Neuronal stem cell (in vitro differentiated cells): ENCODE measurements at regions not wholly inside any gene's neighbourhood (a gene's known extent, or its start where the extent isn't known, plus 50 kb on each side); places are given as distances from the start of the nearest gene placed in this dataset.

ENCODE experiments used
- DNase-seq: peaks from one replicate; pipeline ENCODE4 v3.0.0-alpha.2; 2013; ENCODE audit warnings: low spot score
- H2AFZ ChIP-seq: one replicate; pipeline ENCODE4 v1.6.1; 2013; ENCODE audit warnings: mild to moderate bottlenecking, low read length, inconsistent platforms
- H2AK5ac ChIP-seq: 2 replicates; pipeline ENCODE4 v1.6.1; 2013; ENCODE audit warnings: low read depth, mild to moderate bottlenecking, inconsistent platforms, low read length, moderate library complexity, mixed read lengths
- H2BK120ac ChIP-seq: 2 replicates; pipeline ENCODE4 v1.6.1; 2013; ENCODE audit warnings: low read depth, mild to moderate bottlenecking, inconsistent platforms, low read length, moderate library complexity, mixed read lengths
- H2BK12ac ChIP-seq: one replicate; pipeline ENCODE4 v1.6.1; 2013; ENCODE audit warnings: low read length, inconsistent platforms
- H2BK15ac ChIP-seq: 2 replicates; pipeline ENCODE4 v1.6.1; 2013; ENCODE audit warnings: mild to moderate bottlenecking, low read length, inconsistent platforms, mixed read lengths
- H2BK5ac ChIP-seq: one replicate; pipeline ENCODE4 v1.6.1; 2013; ENCODE audit warnings: inconsistent platforms, mild to moderate bottlenecking, low read length, moderate library complexity
- H3K14ac ChIP-seq: one replicate; pipeline ENCODE4 v1.6.1; 2013; ENCODE audit warnings: low read length, inconsistent platforms
- H3K18ac ChIP-seq: 2 replicates; pipeline ENCODE4 v1.6.1; 2013; ENCODE audit warnings: low read length, inconsistent platforms
- H3K23ac ChIP-seq: 2 replicates; pipeline ENCODE4 v1.6.1; 2013; ENCODE audit warnings: low read depth, mild to moderate bottlenecking, mixed read lengths, low read length, inconsistent platforms; ENCODE audit not compliant: poor library complexity
- H3K27ac ChIP-seq: replicated peaks from 3 replicates; pipeline ENCODE4 v1.5.1; 2013; ENCODE audit warnings: low read length, inconsistent platforms
- H3K27me3 ChIP-seq, 3 experiments: 2 replicates each; pipeline ENCODE4 v1.6.1; 2013; ENCODE audit warnings: low read length in 3 of 3, mild to moderate bottlenecking in 2 of 3, inconsistent platforms in 1 of 3, low read depth in 1 of 3, mixed read lengths in 1 of 3, moderate library complexity in 1 of 3; ENCODE audit not compliant: control insufficient read depth in 3 of 3, insufficient read depth in 3 of 3
- H3K36me3 ChIP-seq, 2 donors: replicated peaks in 1 of 2; 2 replicates each; pipeline ENCODE4 v1.6.1; 2013; ENCODE audit warnings: low read length in 2 of 2; ENCODE audit not compliant: control insufficient read depth in 2 of 2, insufficient read depth in 2 of 2
- H3K4ac ChIP-seq: 2 replicates; pipeline ENCODE4 v1.6.1; 2013; ENCODE audit warnings: inconsistent platforms, mild to moderate bottlenecking, low read length, moderate library complexity
- H3K4me1 ChIP-seq, 2 donors: 1 replicate in 1 of 2; 2 replicates in 1 of 2; pipeline ENCODE4 v1.6.1; 2013; ENCODE audit warnings: low read length in 2 of 2, low read depth in 1 of 2; ENCODE audit not compliant: control insufficient read depth in 2 of 2, insufficient read depth in 1 of 2
- H3K4me2 ChIP-seq: one replicate; pipeline ENCODE4 v1.6.1; 2013; ENCODE audit warnings: mild to moderate bottlenecking, low read length, inconsistent platforms; ENCODE audit not compliant: insufficient read depth, poor library complexity, severe bottlenecking
- H3K4me3 ChIP-seq, 2 donors: 2 replicates each; pipeline ENCODE4 v1.5.1; 2013; ENCODE audit warnings: low read length in 2 of 2, mild to moderate bottlenecking in 2 of 2, inconsistent platforms in 1 of 2, moderate library complexity in 1 of 2
- H3K79me1 ChIP-seq: one replicate; pipeline ENCODE4 v1.6.1; 2013; ENCODE audit warnings: low read depth, mild to moderate bottlenecking, inconsistent platforms, low read length, moderate library complexity
- H3K9ac ChIP-seq: one replicate; pipeline ENCODE4 v1.6.1; 2013; ENCODE audit warnings: mild to moderate bottlenecking, low read depth, low read length, inconsistent platforms; ENCODE audit not compliant: poor library complexity
- H3K9me3 ChIP-seq, 2 donors: replicated peaks in 1 of 2; 2 replicates each; pipeline versions ENCODE3 to v1.6.1; 2013; ENCODE audit warnings: low read length in 2 of 2, mild to moderate bottlenecking in 2 of 2, inconsistent platforms in 1 of 2, low read depth in 1 of 2, mixed read lengths in 1 of 2, moderate library complexity in 1 of 2; ENCODE audit not compliant: control insufficient read depth in 2 of 2, insufficient read depth in 1 of 2
- H4K8ac ChIP-seq: one replicate; pipeline ENCODE4 v1.6.1; 2013; ENCODE audit warnings: low read depth, mild to moderate bottlenecking, inconsistent platforms, low read length, moderate library complexity
- H4K91ac ChIP-seq: one replicate; pipeline ENCODE4 v1.6.1; 2013; ENCODE audit warnings: low read length, low read depth, mild to moderate bottlenecking, inconsistent platforms; ENCODE audit not compliant: poor library complexity
- WGBS, 2 donors: extraction: QIAGEN DNeasy Blood & Tissue Kit; methylation state at CpG; one replicate each; pipeline ENCODE4 v1.1.7; 2013; ENCODE audit warnings: missing lambda C conversion rate in 2 of 2, mixed read lengths in 1 of 2; ENCODE audit not compliant: insufficient read length in 2 of 2, insufficient replicate concordance in 1 of 2; ENCODE audit errors: extremely low coverage in 2 of 2; 5-methylcytosine and 5-hydroxymethylcytosine counted together

- H4K91ac ChIP-seq = no peak overlapping the region
- no peak overlapping the region for H2AFZ ChIP-seq
- H3K4me3 ChIP-seq = no peak overlapping the region
- no peaks in the 10 kb centered on the region for H3K36me3 ChIP-seq
- H2BK5ac ChIP-seq = no peak overlapping the region
- no peak overlapping the region for H2BK120ac ChIP-seq
- H3K4ac ChIP-seq = no peak overlapping the region
- H3K9me3 ChIP-seq = no peaks in the 10 kb centered on the region
- no peaks in the 10 kb centered on the region for H3K79me1 ChIP-seq
- H3K4me2 ChIP-seq = no peak overlapping the region
- no peak overlapping the region for H3K9ac ChIP-seq
- H2AK5ac ChIP-seq = no peak overlapping the region
- H3K27ac ChIP-seq = no peak overlapping the region
- DNase-seq = no peak
- no peak overlapping the region for H3K18ac ChIP-seq
- no peak overlapping the region for H4K8ac ChIP-seq
- H2BK12ac ChIP-seq = no peak overlapping the region
- H2BK15ac ChIP-seq = no peak overlapping the region
- H3K23ac ChIP-seq = no peak overlapping the region
- H3K14ac ChIP-seq = no peak overlapping the region
- no peaks in the 10 kb centered on the region for H3K4me1 ChIP-seq
- no peaks in the 10 kb centered on the region for H3K27me3 ChIP-seq
Measured at GRCh38 chr7:109734601-109735000, 1164.9 kb downstream of the DNAJB9 start.

- Histone ChIP-seq H2BK5ac (no peak overlapping the region), H3K9me3 (no peaks in the 10 kb centered on the region), H3K4me1 (no peaks in the 10 kb centered on the region), H3K14ac (no peak overlapping the region), H3K27ac (no peak overlapping the region), H2AFZ (no peak overlapping the region), H2BK120ac (no peak overlapping the region), H3K4me2 (no peak overlapping the region), H3K27me3 (no peaks in the 10 kb centered on the region), H2BK15ac (no peak overlapping the region), H3K36me3 (no peaks in the 10 kb centered on the region), H3K4ac (no peak overlapping the region), H3K18ac (no peak overlapping the region), H3K4me3 (no peak overlapping the region), H2BK12ac (no peak overlapping the region), H3K23ac (no peak overlapping the region), H3K79me1 (no peaks in the 10 kb centered on the region), H2AK5ac (no peak overlapping the region), H4K91ac (no peak overlapping the region), H4K8ac (no peak overlapping the region), H3K9ac (no peak overlapping the region)
- no peak for DNase-seq
- no CpG with 5 or more reads among the region's 5 CpGs for WGBS, 2 donors
Measured at GRCh38 chr7:109735881-109736280, 1166.2 kb downstream of the DNAJB9 start.

- Histone ChIP-seq H3K27me3 (no peaks in the 10 kb centered on the region), H3K36me3 (no peaks in the 10 kb centered on the region), H3K9me3 (peaks cover 0 to 2% of the 10 kb centered on the region in 2 donors), H4K8ac (no peak overlapping the region), H3K4me1 (no peaks in the 10 kb centered on the region), H3K4me2 (no peak overlapping the region), H2AK5ac (no peak overlapping the region), H3K9ac (no peak overlapping the region), H4K91ac (no peak overlapping the region), H2BK5ac (no peak overlapping the region), H2BK12ac (no peak overlapping the region), H2BK120ac (no peak overlapping the region), H3K4ac (no peak overlapping the region), H3K14ac (no peak overlapping the region), H3K4me3 (no peak overlapping the region), H3K23ac (no peak overlapping the region), H3K18ac (no peak overlapping the region), H3K27ac (no peak overlapping the region), H2AFZ (no peak overlapping the region), H3K79me1 (no peaks in the 10 kb centered on the region), H2BK15ac (no peak overlapping the region)
- no peak for DNase-seq
- WGBS, 2 donors = no CpG with 5 or more reads among the region's 4 CpGs
Measured at GRCh38 chr7:109745677-109746410, 1176.2 kb downstream of the DNAJB9 start.

- Histone ChIP-seq H3K14ac (no peak overlapping the region), H3K9me3 (no peaks in the 10 kb centered on the region), H3K4me2 (no peak overlapping the region), H3K18ac (no peak overlapping the region), H3K4me3 (no peak overlapping the region), H3K27ac (no peak overlapping the region), H2AK5ac (no peak overlapping the region), H2BK120ac (no peak overlapping the region), H3K4me1 (no peaks in the 10 kb centered on the region), H3K79me1 (no peaks in the 10 kb centered on the region), H2BK5ac (no peak overlapping the region), H2BK12ac (no peak overlapping the region), H4K8ac (no peak overlapping the region), H4K91ac (no peak overlapping the region), H3K9ac (no peak overlapping the region), H3K4ac (no peak overlapping the region), H2AFZ (no peak overlapping the region), H3K36me3 (no peaks in the 10 kb centered on the region), H3K27me3 (no peaks in the 10 kb centered on the region), H2BK15ac (no peak overlapping the region), H3K23ac (no peak overlapping the region)
- no CpG with 5 or more reads among the region's 4 CpGs for WGBS, 2 donors
- no peak for DNase-seq
Measured at GRCh38 chr7:109751241-109751640, 1181.6 kb downstream of the DNAJB9 start.
